K562 (cell line): ENCODE measurements at regions not wholly inside any gene's neighbourhood (a gene's known extent, or its start where the extent isn't known, plus 50 kb on each side); places are given as distances from the start of the nearest gene placed in this dataset.

Experiments used
- ATAC-seq: fragments of 200-7000 bp; cut with Tn5 transposase; 3 replicates; pipeline ENCODE4 v1.9.1; 2020; ENCODE audit warnings: moderate library complexity
- BruUV-seq: library from RNA; stranded (reverse); fragments of 400-500 nt; replicated peaks from 2 replicates; lab custom pipeline; 2021; lab: Mats Ljungman, UMichigan
- CTCF ChIA-PET: fragments of 300-600 bp; formaldehyde crosslinking; extraction: SDS; loops from one replicate; lab custom pipeline; 2021; ENCODE audit warnings: low intra/inter-chr PET ratio; lab: Yijun Ruan, JAX
- POLR2A ChIA-PET: fragments of 300-600, 350-650 bp; sonication (Branson Sonifier 250); formaldehyde crosslinking; extraction: SDS; loops from one replicate; lab custom pipeline; 2021; ENCODE audit warnings: antibody characterized with exemption, inconsistent platforms; lab: Yijun Ruan, JAX
- DNase-seq, 4 experiments: peaks; one replicate each; pipeline versions ENCODE4 v3.0.0 to v3.0.0-alpha.2; 2011 to 2018; ENCODE audit warnings: low spot score in 3 of 4, mixed read lengths in 3 of 4; ENCODE audit errors: extremely low read depth in 1 of 4
- FAIRE-seq: peaks from 2 replicates; lab custom pipeline; 2011; peaks lifted over from hg19 to GRCh38; lab: Jason Lieb, UNC
- H2AFZ ChIP-seq: 2 replicates; pipeline ENCODE4 v1.6.0; 2011; ENCODE audit warnings: low read depth, low read length, control low read depth, inconsistent platforms
- H3K27ac ChIP-seq: fragments of 200-600 bp; 3 replicates; pipeline ENCODE4 v1.8.0; 2011; ENCODE audit warnings: low read depth, mild to moderate bottlenecking, control low read depth, inconsistent platforms, low read length, moderate library complexity, mixed read lengths; ENCODE audit errors: extremely low read depth
- H3K27me3 ChIP-seq, 2 experiments: fragments of 300-600 bp in 1 of 2; 2 replicates in 1 of 2; 3 replicates in 1 of 2; pipeline versions ENCODE4 v1.6.0 to v1.8.0; 2011; ENCODE audit warnings: inconsistent platforms in 2 of 2, low read length in 2 of 2, mild to moderate bottlenecking in 1 of 2, mixed read lengths in 1 of 2, moderate library complexity in 1 of 2; ENCODE audit not compliant: control insufficient read depth in 2 of 2, insufficient read depth in 2 of 2
- H3K36me3 ChIP-seq: fragments of 300-600 bp; 3 replicates; pipeline ENCODE4 v1.8.0; 2011; ENCODE audit warnings: mild to moderate bottlenecking, low read length, inconsistent platforms; ENCODE audit not compliant: control insufficient read depth, insufficient read depth
- H3K4me1 ChIP-seq, 2 experiments: fragments of 200-600 bp in 1 of 2; replicated peaks in 1 of 2; 2 replicates in 1 of 2; 3 replicates in 1 of 2; pipeline versions ENCODE4 v1.5.1 to v1.8.0; 2011; ENCODE audit warnings: inconsistent platforms in 2 of 2, low read length in 2 of 2, mild to moderate bottlenecking in 1 of 2, mixed read lengths in 1 of 2, moderate library complexity in 1 of 2; ENCODE audit not compliant: control insufficient read depth in 2 of 2, insufficient read depth in 2 of 2
- H3K4me2 ChIP-seq: 2 replicates; pipeline ENCODE4 v1.6.1; 2011; ENCODE audit warnings: low read length, control low read depth, inconsistent platforms, mixed read lengths; ENCODE audit not compliant: insufficient read depth
- H3K4me3 ChIP-seq: fragments of 200-600 bp; sonication (generic), shearing (Covaris generic); 2 replicates; pipeline ENCODE4 v1.5.1; 2016; ENCODE audit warnings: control low read depth, inconsistent platforms
- H3K79me2 ChIP-seq: fragments of 200-600 bp; 3 replicates; pipeline ENCODE4 v1.8.0; 2011; ENCODE audit warnings: low read length, inconsistent platforms; ENCODE audit not compliant: control insufficient read depth, insufficient read depth
- H3K9ac ChIP-seq, 2 experiments: 2 replicates each; pipeline versions ENCODE4 v1.6.0 to v1.6.1; 2011; ENCODE audit warnings: low read depth in 2 of 2, low read length in 2 of 2, control low read depth in 1 of 2, inconsistent platforms in 1 of 2, mild to moderate bottlenecking in 1 of 2, mixed read lengths in 1 of 2; ENCODE audit not compliant: insufficient read depth in 1 of 2
- H3K9me1 ChIP-seq: one replicate; pipeline ENCODE4 v1.6.0; 2011; ENCODE audit warnings: inconsistent platforms, mild to moderate bottlenecking, low read length, moderate library complexity; ENCODE audit not compliant: control insufficient read depth, insufficient read depth
- H3K9me3 ChIP-seq: replicated peaks from 2 replicates; pipeline ENCODE4 v1.5.1; 2011; ENCODE audit warnings: low read depth, low read length, inconsistent platforms; ENCODE audit not compliant: control insufficient read depth, insufficient read depth
- H4K20me1 ChIP-seq: replicated peaks from 2 replicates; pipeline ENCODE4 v1.6.1; 2011; ENCODE audit warnings: low read length, inconsistent platforms, mixed read lengths; ENCODE audit not compliant: control insufficient read depth, insufficient read depth
- BHLHE40 ChIP-seq: IDR thresholded peaks from 2 replicates; pipeline ENCODE4 v1.6.1; 2011; ENCODE audit warnings: low read length, improper control_type of control experiment
- BRF1 ChIP-seq: IDR thresholded peaks from 3 replicates; pipeline ENCODE4 v1.6.1; 2011; ENCODE audit warnings: borderline replicate concordance, mild to moderate bottlenecking; ENCODE audit not compliant: insufficient read length; ENCODE audit errors: extremely low read depth
- DEAF1 ChIP-seq: fragments of 450-650 bp; formaldehyde crosslinking; IDR thresholded peaks from 2 replicates; pipeline ENCODE4 v1.4.0; 2020; ENCODE audit warnings: mild to moderate bottlenecking, moderate library complexity
- FOXA3 ChIP-seq, 2 experiments: fragments of 450-650 bp in 1 of 2; sonication (generic) in 1 of 2; formaldehyde crosslinking; IDR thresholded peaks in 1 of 2; conservative IDR thresholded peaks in 1 of 2; 2 replicates each; pipeline versions ENCODE4 v1.4.0 to v1.8.0; 2020 to 2022; ENCODE audit warnings: mild to moderate bottlenecking in 2 of 2, missing genetic modification reagents in 1 of 2
- HMG20B ChIP-seq: fragments of 250-450 bp; sonication (Bioruptor Pico); IDR thresholded peaks from 2 replicates; pipeline ENCODE4 v1.5.0; 2021; ENCODE audit warnings: mild to moderate bottlenecking
- JUND ChIP-seq, 2 experiments: IDR thresholded peaks; 2 replicates in 1 of 2; 3 replicates in 1 of 2; pipeline ENCODE4 v1.6.1; 2011; ENCODE audit warnings: borderline replicate concordance in 2 of 2, low read depth in 2 of 2, low read length in 2 of 2, improper control_type of control experiment in 1 of 2, missing biosample characterization in 1 of 2, missing genetic modification characterization in 1 of 2, missing genetic modification reagents in 1 of 2
- NFYB ChIP-seq: IDR thresholded peaks from 2 replicates; pipeline ENCODE4 v1.6.1; 2011; ENCODE audit warnings: mild to moderate bottlenecking, moderate library complexity; ENCODE audit not compliant: insufficient read length; ENCODE audit errors: extremely low read depth
- RNF219 ChIP-seq: fragments of 250-450 bp; sonication (Bioruptor Pico); IDR thresholded peaks from 2 replicates; pipeline ENCODE4 v1.5.0; 2022; ENCODE audit warnings: mild to moderate bottlenecking
- TEAD2 ChIP-seq: fragments of 450-650 bp; IDR thresholded peaks from 2 replicates; pipeline ENCODE4 v1.6.1; 2016; ENCODE audit warnings: missing genetic modification characterization, control low read depth, missing compliant biosample characterization
- TEAD4 ChIP-seq, 2 experiments: sonication (generic) in 1 of 2; formaldehyde crosslinking in 1 of 2; IDR thresholded peaks; 2 replicates each; pipeline versions ENCODE4 v1.6.1 to v1.8.0; 2012 to 2022; ENCODE audit warnings: borderline replicate concordance in 1 of 2, inconsistent platforms in 1 of 2, low read length in 1 of 2, mild to moderate bottlenecking in 1 of 2, missing genetic modification reagents in 1 of 2
- ZNF12 ChIP-seq: sonication (generic); formaldehyde crosslinking; IDR thresholded peaks from 2 replicates; pipeline ENCODE4 v1.4.0; 2020; ENCODE audit warnings: mild to moderate bottlenecking, missing genetic modification reagents
- ZNF184 ChIP-seq: sonication (generic); formaldehyde crosslinking; IDR thresholded peaks from 2 replicates; pipeline ENCODE4 v1.5.0; 2020; ENCODE audit warnings: missing genetic modification reagents
- ZNF398 ChIP-seq: fragments of 250-450 bp; sonication (Bioruptor Pico); IDR thresholded peaks from 2 replicates; pipeline ENCODE4 v1.8.0; 2021; ENCODE audit warnings: moderate library complexity, mild to moderate bottlenecking, inconsistent platforms
- WGBS: fragments of 100-300 bp; shearing (Covaris generic); methylation state at CpG from one replicate; pipeline ENCODE4 v1.1.6; 2016; ENCODE audit warnings: low coverage, mixed read lengths; ENCODE audit not compliant: insufficient coverage; ENCODE audit errors: missing lambda C conversion rate; 5-methylcytosine and 5-hydroxymethylcytosine counted together
- in situ Hi-C: fragments of 300-500 bp; cut with MboI; formaldehyde crosslinking; loops from 4 replicates; pipeline ENCODE4 v1.15.0; 2018; ENCODE audit warnings: inconsistent platforms, mixed read lengths
- intact Hi-C: fragments of 100-400 bp; cut with micrococcal nuclease; formaldehyde crosslinking; loops from 2 replicates; pipeline ENCODE4 v1.14.2; 2022

- no peak for TF ChIP-seq DEAF1 (CRISPR knock-in tag)
- TF ChIP-seq NFYB: no peak
- TF ChIP-seq TEAD2 (tag): no peak
Observed at GRCh38 chr9:26237256-26237655, 559.0 kb upstream of the TUSC1 start (continued).

- in situ Hi-C loops (no loop called here), intact Hi-C loops (no loop called here)
- FAIRE-seq (no peak), ATAC-seq (no peak), DNase-seq (no peak)
- Histone ChIP-seq H3K9me3 (no peaks in the 10 kb centered on the region), H3K9me1 (no peaks in the 10 kb centered on the region), H3K36me3 (no peaks in the 10 kb centered on the region), H4K20me1 (no peaks in the 10 kb centered on the region), H3K4me3 (no peak overlapping the region), H3K4me1 (no peaks in the 10 kb centered on the region), H2AFZ (no peak overlapping the region), H3K9ac (no peak overlapping the region), H3K4me2 (no peak overlapping the region), H3K79me2 (no peaks in the 10 kb centered on the region), H3K27ac (no peak overlapping the region), H3K27me3 (no peaks in the 10 kb centered on the region)
- ChIA-PET POLR2A (no interaction called here), CTCF (no interaction called here)
- BruUV-seq: no TSS peak
- no CpG with 5 or more reads among the region's 2 CpGs for WGBS
- TF ChIP-seq ZNF184 (CRISPR knock-in tag) (no peak), BHLHE40 (no peak), NFYB (no peak), BRF1 (no peak), ZNF398 (no peak), FOXA3 (CRISPR knock-in tag; conservative IDR thresholded peaks at IDR 0.05 in 1 of 2, IDR thresholded peaks at IDR 0.05 in 1 of 2) (no peak), JUND (IDR thresholded peaks at IDR 0.05; ENCODE audit: borderline replicate concordance, low read depth, low read length) (no peak), JUND (tag; IDR thresholded peaks at IDR 0.05; ENCODE audit: borderline replicate concordance, low read depth, low read length) (no peak), HMG20B (CRISPR knock-in tag) (no peak), ZNF12 (CRISPR knock-in tag) (no peak), TEAD4 (IDR thresholded peaks at IDR 0.05; ENCODE audit: low read length) (no peak), TEAD4 (CRISPR knock-in tag; IDR thresholded peaks at IDR 0.05; ENCODE audit: borderline replicate concordance) (no peak), RNF219 (CRISPR knock-in tag) (no peak)
Observed at GRCh38 chr9:26234865-26235264, 556.6 kb upstream of the TUSC1 start.
